ENCODE measurements at regions not wholly inside any gene's neighbourhood (a gene's known extent, or its start where the extent isn't known, plus 50 kb on each side); places are given as distances from the start of the nearest gene placed in this dataset.

- no peak for TF ChIP-seq CTCF (IDR thresholded peaks at IDR 0.05 in 8 of 11, conservative IDR thresholded peaks at IDR 0.05 in 3 of 11)
- no peak for TF ChIP-seq POLR2AphosphoS5 (IDR thresholded peaks at IDR 0.05)
- TF ChIP-seq POLR2A (IDR thresholded peaks at IDR 0.05) = no peak
Observed at GRCh38 chr18:6486313-6486712, 71.6 kb upstream of the L3MBTL4 start.
